Stimulated activated CD4-positive, alpha-beta T cell treated with anti-CD3 and anti-CD28 coated beads, Interleukin-15, amount 100 ng/mL, for 48 hours (primary cell): ENCODE measurements at regions not wholly inside any gene's neighbourhood (a gene's known extent, or its start where the extent isn't known, plus 50 kb on each side); places are given as distances from the start of the nearest gene placed in this dataset.

Experiments used
- DNase-seq, 2 donors: peaks; one replicate each; pipeline ENCODE4 v3.0.0-alpha.2; 2020; ENCODE audit warnings: low read depth in 2 of 2

DNA sequence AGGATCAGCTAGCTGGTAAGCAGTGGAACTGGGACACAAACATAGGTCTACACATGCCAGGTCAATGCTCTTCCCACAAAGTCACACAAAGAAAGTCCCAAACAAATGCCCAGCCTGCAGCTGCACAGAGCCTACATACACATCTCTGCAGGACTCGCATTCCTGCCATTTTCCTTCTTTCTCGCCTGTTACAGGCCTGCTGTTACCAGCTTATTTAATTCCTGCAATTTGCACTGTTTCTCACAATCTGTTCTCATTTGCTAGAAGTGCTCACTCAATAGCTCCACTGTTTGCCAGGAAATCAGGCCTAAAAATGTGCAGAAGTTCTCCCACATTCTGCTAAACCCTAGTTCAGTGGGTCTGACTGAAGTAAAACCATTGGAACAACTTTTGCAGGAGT, 362.6 kb upstream of the C1orf87 start:
- DNase-seq = no peak

- DNase-seq = no peak
Observed at GRCh38 chr1:60431593-60431992, 358.0 kb upstream of the C1orf87 start.

DNA sequence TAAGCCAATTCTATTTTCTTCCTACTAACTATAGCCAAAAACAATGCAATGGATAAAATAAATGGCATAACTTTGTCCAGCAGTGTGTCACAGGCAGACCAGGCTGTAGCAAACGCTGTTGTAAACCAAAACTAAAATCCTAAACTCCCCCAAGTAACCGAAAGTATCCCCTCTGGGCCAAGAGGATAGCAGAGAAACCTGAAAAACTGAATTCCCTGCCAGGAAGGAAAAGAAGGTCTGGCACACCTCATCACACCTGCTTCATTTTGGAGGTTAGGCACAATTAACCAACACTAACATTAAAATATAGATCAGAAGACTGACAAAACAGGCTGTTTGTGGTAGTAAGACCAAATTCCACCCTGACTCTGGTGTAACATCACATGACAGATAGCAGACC, 356.8 kb upstream of the C1orf87 start:
- DNase-seq = no peak

GRCh38 chr1:60428127-60428526, 354.6 kb upstream of the C1orf87 start:
- no peak for DNase-seq

DNA sequence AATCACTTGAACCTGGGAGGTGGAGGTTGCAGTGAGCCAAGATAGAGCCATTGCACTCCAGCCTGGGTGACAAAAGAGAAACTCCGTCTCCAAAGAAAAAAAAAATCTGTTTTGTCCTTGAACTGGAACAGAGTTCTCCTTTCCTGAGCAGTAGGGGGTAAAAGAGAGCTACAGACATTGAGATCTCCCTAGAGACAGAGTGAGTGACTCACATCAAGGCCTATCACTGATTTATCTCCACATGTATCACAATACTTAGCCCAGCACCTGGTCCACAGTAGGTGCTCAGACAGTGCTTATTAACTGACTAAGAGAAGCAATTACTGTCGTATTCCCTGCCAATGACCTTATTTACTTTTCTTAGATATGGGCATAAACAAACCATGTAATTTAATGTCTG, 354.1 kb upstream of the C1orf87 start:
- no peak for DNase-seq

- no peak for DNase-seq
Observed at GRCh38 chr1:60427194-60427593, 353.6 kb upstream of the C1orf87 start.

DNA sequence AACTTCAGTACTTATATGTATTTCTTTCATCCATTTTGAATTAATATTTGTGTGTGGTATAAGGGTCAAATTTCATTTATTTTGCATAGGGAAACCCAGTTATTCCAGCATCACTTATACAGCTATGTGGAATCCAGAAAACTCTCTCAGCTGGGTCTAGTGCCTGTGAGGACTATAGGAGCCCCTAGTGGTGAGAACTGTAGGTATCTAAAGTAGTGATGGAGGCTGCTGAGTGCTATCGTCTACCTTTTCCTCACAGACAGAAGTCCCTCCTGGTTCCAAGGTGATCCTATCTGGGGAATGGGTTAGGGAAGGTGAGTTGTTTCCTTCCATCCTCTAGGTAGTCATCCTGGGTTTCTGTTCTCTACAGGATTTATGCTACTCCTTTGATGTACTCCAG, 352.0 kb upstream of the C1orf87 start:
- no peak for DNase-seq

GRCh38 chr1:60423146-60423780, 349.7 kb upstream of the C1orf87 start:
- no peak for DNase-seq

DNA sequence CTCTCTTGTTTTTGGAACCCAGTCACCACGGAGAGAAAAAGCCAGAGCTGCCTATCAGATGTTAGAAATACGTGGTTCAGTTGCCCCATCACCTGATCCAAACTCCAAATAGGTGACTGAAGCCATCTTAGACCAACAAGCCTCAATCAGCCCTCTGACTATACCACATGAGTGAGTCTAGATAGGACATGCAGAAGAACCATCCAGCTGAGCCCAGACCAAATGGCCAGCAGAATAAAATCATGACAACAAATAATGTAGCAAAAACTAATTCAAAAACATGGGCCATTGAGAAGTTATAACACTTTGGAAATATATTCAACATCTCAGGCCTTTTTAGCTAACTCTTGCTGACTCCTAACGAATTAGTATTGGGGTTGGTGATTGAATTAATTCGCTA, 348.4 kb upstream of the C1orf87 start:
- no peak for DNase-seq

GRCh38 chr1:60419023-60419422, 345.5 kb upstream of the C1orf87 start:
- no peak for DNase-seq

DNA sequence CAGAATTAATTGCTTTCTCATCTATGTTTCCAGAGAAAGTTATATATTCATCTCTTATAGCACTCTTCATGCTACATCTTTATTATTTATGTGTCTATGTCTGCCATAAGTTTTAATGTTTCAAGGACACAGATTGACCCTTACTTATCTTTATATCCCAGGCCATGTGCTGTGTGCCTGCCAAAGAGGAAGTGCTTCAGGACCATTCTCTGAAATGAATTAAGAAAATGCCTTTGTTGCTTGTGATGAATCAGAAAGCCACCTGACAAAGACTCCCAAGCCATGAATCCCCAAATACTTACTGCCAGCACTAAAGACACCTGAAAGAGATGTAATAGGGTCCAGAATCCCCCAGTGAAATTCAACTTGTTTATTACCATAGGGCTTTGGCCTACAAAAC, 342.1 kb upstream of the C1orf87 start:
- no peak for DNase-seq

DNA sequence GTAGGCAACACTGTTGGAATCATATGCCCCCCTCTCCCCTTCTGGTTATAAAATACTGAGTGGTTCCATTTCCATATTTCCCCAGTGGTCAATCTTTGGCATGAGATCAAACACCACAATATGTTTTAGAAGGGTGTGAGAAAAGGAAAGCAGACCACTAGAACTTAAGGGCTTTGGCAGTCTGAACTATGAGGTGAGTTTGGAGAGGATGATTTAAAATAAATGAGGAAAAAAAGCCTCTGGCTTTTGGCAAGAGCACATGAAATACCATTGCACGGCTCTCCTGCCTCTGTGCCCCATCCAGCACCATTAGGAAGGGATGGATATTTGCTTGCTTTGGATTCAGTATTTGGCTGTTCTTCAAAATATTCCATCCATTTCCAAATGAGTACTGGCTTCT, 339.5 kb upstream of the C1orf87 start:
- DNase-seq = no peak

DNA sequence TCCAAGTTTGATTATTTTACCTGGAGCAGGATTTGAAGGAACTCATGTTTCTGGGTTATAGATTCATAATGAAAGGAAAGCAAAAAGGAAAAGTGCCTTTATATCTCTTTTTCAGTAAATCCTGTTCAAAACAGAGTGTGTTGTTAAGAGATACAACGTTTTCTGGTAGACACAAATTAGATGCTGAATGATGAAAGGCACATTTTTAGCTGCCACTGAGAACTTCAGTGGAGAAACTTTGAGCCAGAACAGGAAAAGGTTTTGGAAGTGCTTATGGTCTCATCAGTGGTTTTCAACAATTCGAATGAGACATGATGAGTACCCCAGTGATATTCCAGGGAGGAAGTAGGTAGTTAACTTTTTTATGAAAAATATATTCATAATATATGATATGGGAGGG, 338.0 kb upstream of the C1orf87 start:
- no peak for DNase-seq

DNA sequence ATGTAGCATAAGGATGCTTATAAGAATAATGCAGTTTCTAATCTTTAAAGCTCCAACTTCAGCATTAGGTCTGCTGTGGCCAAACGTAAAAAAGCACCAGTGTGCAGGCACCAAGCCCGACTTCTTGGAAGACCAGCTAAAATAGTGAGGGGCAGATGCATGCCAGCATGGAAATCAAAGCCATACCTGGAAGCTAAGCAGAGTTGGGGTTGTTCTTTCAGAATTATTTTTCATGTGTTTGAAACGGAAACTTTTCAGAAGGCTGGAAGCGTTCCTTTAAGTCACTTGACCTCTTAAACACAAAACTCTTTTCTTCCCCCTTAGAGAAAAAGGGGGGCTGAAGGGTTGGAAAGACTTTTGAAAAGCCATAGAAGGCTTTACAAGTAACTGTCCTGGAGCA, 329.2 kb upstream of the C1orf87 start:
- DNase-seq = no peak

DNA sequence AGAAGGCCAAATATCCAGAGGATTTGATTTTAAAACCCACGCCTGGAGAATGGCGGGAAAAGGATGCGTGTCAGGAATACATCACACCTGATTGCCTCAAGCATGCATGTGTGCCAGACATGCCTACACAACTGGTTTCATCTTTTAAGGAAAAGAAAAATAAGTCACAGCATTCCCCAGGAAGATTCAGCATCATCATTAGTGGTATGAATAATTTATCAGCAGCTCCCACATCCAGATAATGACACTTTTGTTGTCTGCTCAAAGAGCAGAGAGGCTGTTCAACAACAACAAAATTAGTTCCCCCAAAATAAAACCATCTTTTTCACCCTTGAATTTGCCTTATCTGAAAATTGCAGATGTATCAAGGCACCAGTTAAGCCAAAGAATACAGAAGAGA, 328.6 kb upstream of the C1orf87 start:
- DNase-seq = no peak

DNA sequence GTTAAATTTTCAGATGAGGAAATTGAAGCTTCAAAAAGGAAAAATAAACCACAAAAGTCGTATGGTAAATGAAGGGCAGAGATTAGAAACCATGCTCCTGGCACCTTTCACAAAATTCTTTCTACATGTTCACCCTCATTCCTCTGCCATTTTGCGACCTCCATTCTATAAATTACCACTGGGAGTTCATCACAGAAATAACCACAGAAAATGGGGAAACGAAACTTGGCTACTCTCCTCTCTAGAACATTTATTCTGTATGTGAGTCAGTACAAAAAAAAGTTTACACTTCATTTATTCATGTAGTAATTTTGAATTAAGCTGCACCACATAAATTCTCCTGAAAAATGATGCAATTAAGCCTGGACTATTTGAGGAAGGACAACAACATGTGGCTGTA, 320.9 kb upstream of the C1orf87 start:
- DNase-seq = no peak

DNA sequence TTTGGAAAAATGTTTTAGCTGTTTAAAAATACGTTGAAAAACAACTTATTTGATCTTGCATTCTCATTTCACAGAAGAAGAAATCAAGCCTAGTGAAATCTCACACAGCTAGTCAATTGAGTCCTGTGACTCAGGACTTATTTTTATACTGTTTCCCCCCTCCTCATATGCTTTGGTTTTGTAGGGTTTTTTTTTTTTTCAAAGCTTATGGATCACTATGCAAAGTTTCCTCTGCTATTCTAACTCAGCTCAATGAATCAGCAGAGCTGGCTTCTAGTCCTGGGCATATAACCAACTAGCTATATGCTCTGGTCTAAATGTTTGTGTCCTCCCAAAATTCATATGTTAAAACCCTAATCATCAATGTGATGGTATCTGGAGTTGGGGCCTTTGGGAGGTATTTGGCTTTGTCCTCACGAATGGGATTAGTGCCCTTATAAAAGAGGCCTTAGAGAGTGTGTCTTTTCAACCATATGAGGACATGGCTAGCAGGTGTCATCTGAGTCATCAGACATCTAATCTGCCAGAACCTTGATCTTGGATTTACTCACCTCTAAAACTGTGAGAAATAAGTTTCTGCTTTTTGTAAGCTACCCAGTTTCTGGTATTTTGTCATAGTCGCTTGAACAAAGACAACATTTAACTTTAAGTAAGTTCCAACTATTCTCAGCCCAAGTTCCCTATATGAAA, 317.2 kb upstream of the C1orf87 start:
- DNase-seq = no peak

DNA sequence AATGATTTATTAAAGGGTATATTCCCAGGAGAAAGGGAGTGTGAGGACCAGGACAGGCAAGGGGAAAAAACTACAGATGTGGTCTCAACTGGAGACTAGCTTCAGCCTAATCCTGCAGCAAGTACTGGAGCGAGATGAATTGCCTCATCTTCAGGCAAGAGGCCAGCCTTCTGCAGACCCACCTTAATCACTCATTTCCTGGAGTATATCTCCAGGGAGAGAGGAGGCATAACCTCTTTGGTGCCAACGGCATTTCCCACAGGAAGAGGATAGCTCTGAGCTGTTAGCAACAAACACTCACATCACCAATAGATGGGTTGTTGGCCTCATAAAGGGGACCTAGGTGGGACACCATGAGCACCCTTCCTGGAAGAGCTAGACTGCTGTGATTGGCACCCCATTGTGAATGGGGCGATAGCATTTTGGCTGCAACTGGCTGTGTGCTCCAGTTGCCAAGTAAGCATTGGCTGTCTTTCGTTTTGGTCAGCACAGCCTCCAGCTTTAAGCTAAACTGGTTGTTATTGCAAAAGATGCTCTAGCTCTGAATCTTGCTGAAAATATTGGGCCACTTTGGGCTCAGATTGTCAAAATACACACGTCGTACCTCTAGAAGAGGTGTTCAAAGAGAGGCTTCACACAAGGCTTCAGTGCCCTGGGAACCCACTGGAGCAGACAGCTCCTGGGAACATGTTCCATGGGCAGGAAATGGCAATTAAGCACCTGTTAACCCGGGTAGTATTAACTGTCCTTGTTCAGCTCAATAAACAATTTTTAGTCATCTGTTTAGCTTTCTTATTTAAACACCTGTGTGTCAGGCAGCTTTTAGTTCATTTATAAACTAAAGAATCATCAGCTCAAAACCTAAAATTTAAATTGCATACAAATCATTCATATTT, 314.8 kb upstream of the C1orf87 start:
- no peak for DNase-seq

DNA sequence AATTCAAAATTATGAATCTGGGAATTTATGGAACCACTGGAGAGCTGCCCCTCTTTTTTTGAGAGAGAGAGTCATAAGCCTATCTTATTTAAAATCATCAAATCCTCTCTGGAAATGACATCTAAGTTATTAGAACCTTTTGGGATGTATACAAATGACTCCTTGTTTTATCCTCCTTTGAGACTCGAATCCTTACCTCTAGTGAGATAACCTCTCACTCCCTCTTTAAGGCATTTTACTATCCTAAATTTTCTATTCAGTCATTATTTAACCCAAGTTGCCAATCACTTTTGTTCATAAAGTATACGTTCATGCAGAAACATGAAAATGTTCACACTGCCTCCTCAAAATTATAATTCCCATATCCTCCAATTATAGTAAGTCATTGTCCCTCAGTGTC, 313.6 kb upstream of the C1orf87 start:
- DNase-seq = no peak

DNA sequence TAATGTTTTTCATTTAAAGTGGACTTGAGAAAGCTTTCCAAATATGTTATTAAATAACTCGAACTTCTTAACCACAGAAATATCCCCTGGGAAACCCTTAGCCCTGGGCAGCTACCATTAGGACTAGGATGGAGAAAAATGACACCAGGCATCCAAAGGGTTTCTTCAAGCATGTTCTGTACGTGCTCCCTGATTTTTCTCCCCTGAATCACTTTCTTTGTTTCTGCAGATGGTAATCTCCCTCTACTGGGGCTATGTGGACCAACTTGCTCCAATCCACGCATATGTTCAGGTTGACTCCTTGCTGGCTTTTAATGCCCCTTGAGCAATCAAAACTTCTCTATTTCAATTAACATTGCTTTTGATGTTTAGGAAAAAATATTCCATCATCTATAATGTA, 312.7 kb upstream of the C1orf87 start:
- no peak for DNase-seq

- DNase-seq = no peak
Observed at GRCh38 chr1:60376196-60376595, 302.6 kb upstream of the C1orf87 start.

DNA sequence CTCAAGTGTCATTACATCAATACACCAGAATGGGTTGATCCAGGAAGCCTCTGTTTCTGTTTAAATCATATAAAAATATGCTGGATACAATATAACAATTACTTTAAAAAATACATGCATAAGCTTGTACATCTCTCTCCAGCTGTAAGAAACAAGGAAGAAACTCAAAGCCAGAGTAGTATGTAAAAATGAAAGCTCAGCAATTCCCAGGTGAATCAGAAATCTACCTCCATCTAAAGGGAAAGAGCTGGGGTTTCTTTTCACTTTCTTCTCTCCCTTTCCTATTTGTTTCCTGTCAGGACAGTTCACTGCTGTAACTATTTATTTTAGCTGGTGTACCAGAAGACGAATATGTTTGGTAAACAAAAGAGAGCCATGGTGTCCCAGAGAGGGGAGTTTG, 301.0 kb upstream of the C1orf87 start:
- no peak for DNase-seq

DNA sequence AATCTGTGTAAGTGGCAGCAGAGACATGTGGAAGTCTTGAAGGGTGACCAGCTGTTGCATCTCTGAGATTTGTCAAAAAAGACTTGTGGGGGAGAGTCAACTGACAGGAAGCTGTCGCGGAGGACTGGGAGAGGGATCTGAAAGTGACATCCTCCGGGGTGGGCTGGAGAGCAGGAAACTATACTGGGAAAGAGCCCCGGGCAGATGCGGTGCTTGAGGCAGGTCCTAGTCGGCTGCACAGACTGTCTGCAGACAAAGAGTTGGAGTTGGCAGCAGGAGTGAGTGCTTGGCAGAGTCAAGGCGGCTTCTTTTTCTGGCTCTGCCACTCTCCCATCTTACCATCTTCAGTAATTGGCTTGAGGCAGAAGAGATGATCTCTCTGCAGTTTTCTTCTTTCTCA, 294.0 kb upstream of the C1orf87 start:
- DNase-seq = no peak
